ENCODE measurements at regions not wholly inside any gene's neighbourhood (a gene's known extent, or its start where the extent isn't known, plus 50 kb on each side); places are given as distances from the start of the nearest gene placed in this dataset.

DNA sequence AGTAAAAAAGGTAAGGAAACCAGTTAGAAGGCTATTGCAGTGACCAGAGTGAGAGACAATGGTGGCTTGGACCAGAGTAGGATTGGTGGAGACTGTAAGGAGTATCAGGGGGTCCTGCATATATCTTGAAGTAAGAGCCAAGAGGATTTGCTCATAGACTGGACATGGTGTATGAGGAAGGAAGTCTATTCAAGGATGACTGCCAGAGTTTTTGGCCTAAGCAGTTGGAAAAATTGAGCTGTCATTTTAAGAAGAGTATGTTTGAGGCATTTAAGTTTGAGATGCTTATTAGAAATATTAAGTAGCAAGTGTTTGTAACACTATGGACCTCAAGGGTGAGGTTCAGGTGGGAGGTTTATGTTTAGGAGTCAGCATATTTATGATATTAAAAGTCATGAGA lies 596.6 kb downstream of the METTL15 start:
- ATAC-seq (no peak), DNase-seq (no peak)
- intact Hi-C loops (cut with DNase I): no loop called here
- Histone ChIP-seq H3K4me1 (no peaks in the 10 kb centered on the region), H3K36me3 (ENCODE audit: insufficient read depth in 1 of 2, low read depth in 1 of 2) (no peaks in the 10 kb centered on the region), H3K9me3 (no peaks in the 10 kb centered on the region), H3K4me3 (no peak overlapping the region), H3K27me3 (ENCODE audit: insufficient read depth in 3 of 3, low read length in 2 of 3) (no peaks in the 10 kb centered on the region), H3K27ac (no peak overlapping the region)
- TF ChIP-seq, protein P1, sequence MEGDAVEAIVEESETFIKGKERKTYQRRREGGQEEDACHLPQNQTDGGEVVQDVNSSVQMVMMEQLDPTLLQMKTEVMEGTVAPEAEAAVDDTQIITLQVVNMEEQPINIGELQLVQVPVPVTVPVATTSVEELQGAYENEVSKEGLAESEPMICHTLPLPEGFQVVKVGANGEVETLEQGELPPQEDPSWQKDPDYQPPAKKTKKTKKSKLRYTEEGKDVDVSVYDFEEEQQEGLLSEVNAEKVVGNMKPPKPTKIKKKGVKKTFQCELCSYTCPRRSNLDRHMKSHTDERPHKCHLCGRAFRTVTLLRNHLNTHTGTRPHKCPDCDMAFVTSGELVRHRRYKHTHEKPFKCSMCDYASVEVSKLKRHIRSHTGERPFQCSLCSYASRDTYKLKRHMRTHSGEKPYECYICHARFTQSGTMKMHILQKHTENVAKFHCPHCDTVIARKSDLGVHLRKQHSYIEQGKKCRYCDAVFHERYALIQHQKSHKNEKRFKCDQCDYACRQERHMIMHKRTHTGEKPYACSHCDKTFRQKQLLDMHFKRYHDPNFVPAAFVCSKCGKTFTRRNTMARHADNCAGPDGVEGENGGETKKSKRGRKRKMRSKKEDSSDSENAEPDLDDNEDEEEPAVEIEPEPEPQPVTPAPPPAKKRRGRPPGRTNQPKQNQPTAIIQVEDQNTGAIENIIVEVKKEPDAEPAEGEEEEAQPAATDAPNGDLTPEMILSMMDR (IDR thresholded peaks at IDR 0.05): no peak

DNA sequence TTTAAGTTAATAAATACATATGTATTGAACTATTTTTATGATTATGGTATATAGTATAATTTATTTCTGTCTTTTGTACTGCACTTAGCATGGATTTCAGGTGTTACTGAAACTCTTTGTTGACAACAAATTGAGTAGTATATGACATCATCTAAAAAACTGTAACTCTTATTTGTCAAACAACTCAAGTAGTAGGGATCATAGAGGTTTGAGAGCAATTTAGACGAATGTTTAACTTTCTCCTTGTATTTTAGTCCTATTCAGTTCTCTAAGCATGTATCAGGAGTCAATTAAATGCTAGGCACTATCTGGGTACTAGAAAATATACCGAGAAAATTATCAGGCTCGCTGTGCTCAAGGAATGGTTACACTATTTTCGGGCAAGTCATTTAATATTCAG lies 595.2 kb downstream of the METTL15 start:
- TF ChIP-seq, protein P1 (IDR thresholded peaks at IDR 0.05): no peak
- no peak for ATAC-seq
- no peak overlapping the region for H3K27ac ChIP-seq
- no peaks in the 10 kb centered on the region for H3K27me3 ChIP-seq (ENCODE audit: insufficient read depth in 3 of 3, low read length in 2 of 3)
- H3K4me1 ChIP-seq: no peaks in the 10 kb centered on the region
- no peaks in the 10 kb centered on the region for H3K36me3 ChIP-seq (ENCODE audit: insufficient read depth in 1 of 2, low read depth in 1 of 2)
- no peak overlapping the region for H3K4me3 ChIP-seq
- H3K9me3 ChIP-seq: no peaks in the 10 kb centered on the region
- intact Hi-C loops (cut with DNase I): no loop called here
- 78 to 88% (median 83%) methylated on average over 4 of the region's 4 CpGs for WGBS, 3 donors
- DNase-seq: no peak

DNA sequence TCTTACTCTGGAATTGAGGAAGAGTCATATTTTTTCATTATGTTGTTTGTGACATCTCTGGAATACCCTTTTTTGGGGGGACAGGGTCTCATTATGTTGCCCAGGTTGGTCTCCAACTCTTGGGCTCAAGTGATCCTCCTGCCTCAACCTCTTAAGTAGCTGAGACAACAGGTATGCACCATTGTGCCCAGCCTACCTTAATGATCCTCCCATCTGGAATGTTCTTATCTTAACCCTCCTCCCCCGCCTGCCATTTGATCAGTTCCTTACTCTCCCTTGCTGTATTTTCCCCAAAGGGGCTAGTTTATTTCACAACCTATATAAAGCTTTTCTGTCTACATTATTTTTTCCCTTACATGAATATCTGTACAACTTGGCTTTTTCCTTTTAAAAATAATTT lies 594.7 kb downstream of the METTL15 start:
- WGBS, 3 donors: 82 to 94% (median 85%) methylated on average over 1 of the region's 1 CpG
- ATAC-seq: no peak

DNA sequence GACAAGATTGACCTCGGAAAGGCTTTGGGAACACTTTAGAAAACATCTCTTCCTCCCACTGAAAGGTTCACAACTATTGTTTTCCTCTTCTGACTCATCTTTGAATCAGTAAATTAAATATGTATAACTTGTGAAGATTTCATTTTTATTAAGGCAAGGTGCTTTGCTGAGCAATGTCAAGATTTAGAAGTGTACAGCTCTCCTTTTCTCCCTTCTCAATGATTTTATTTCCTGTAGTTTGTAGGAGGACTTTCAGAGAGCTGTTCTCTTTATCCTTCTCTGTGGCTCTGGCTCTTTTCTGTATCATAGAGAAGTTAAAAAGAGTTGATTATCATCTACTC lies 594.2 kb downstream of the METTL15 start:
- ATAC-seq: no peak
- WGBS, 3 donors: 72 to 75% (median 74%) methylated on average over 1 of the region's 1 CpG
- DNase-seq: no peak
- Histone ChIP-seq H3K27ac (no peak overlapping the region), H3K4me3 (no peak overlapping the region), H3K27me3 (ENCODE audit: insufficient read depth in 3 of 3, low read length in 2 of 3) (no peaks in the 10 kb centered on the region), H3K9me3 (no peaks in the 10 kb centered on the region), H3K36me3 (ENCODE audit: insufficient read depth in 1 of 2, low read depth in 1 of 2) (no peaks in the 10 kb centered on the region), H3K4me1 (no peaks in the 10 kb centered on the region)
- intact Hi-C loops (cut with DNase I): no loop called here
- TF ChIP-seq, protein P1 (IDR thresholded peaks at IDR 0.05): no peak

More for the DNA sequence above, 594.7 kb downstream of the METTL15 start:
- H3K4me3 ChIP-seq: no peak overlapping the region
- no peaks in the 10 kb centered on the region for H3K27me3 ChIP-seq (ENCODE audit: insufficient read depth in 3 of 3, low read length in 2 of 3)
- H3K36me3 ChIP-seq (ENCODE audit: insufficient read depth in 1 of 2, low read depth in 1 of 2): no peaks in the 10 kb centered on the region
- no peak for DNase-seq
- TF ChIP-seq, protein P1 (IDR thresholded peaks at IDR 0.05): no peak
- no peaks in the 10 kb centered on the region for H3K4me1 ChIP-seq
- intact Hi-C loops (cut with DNase I): no loop called here
- H3K9me3 ChIP-seq: no peaks in the 10 kb centered on the region
- no peak overlapping the region for H3K27ac ChIP-seq

DNA sequence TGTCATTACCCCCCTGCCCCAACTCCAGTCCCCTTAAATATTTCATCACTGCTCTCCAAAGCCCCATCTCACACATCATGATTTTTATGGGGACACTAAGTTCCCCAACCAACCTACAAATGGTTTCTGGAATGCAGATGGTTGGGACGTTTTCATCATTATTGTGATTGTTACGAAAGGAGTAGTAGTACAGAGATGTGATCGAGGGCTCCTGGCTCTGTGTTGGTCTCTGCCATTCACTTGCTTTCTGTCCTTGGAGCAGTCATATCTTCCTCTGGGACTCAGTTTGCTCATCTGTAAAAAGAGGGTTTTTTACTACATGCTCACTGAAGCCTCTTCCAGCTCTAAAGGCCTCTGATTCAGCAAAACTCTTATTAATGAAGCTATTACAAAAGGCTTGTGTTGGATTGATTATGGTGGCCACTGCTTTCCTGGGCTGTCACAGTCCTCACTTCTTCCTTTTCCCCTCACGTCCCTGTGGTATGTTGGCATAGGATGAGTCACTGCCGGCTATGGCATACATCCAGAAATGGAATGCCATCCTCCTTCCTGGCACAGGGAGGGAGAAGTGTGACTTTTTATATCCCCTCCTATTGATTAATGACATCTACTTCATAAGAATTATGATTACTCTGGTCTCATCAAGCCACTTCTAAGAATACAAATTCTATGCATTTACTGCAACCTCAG lies 593.7 kb downstream of the METTL15 start:
- 61 to 73% (median 63%) methylated on average over 5 of the region's 5 CpGs for WGBS, 3 donors
- no peaks in the 10 kb centered on the region for H3K27me3 ChIP-seq (ENCODE audit: insufficient read depth in 3 of 3, low read length in 2 of 3)
- TF ChIP-seq, protein P1 (IDR thresholded peaks at IDR 0.05): no peak
- no peak for ATAC-seq
- intact Hi-C loops (cut with DNase I): no loop called here
- H3K36me3 ChIP-seq (ENCODE audit: insufficient read depth in 1 of 2, low read depth in 1 of 2): no peaks in the 10 kb centered on the region
- no peak overlapping the region for H3K4me3 ChIP-seq
- H3K27ac ChIP-seq: no peak overlapping the region
- H3K4me1 ChIP-seq: no peaks in the 10 kb centered on the region
- no peaks in the 10 kb centered on the region for H3K9me3 ChIP-seq
- DNase-seq: no peak

Measured in psoas muscle (tissue), 7 donors.